ENCODE measurements at regions not wholly inside any gene's neighbourhood (a gene's known extent, or its start where the extent isn't known, plus 50 kb on each side); places are given as distances from the start of the nearest gene placed in this dataset.
A peak's percentile ranks its signal among the peaks of the same experiment; 100 is the strongest.

DNA sequence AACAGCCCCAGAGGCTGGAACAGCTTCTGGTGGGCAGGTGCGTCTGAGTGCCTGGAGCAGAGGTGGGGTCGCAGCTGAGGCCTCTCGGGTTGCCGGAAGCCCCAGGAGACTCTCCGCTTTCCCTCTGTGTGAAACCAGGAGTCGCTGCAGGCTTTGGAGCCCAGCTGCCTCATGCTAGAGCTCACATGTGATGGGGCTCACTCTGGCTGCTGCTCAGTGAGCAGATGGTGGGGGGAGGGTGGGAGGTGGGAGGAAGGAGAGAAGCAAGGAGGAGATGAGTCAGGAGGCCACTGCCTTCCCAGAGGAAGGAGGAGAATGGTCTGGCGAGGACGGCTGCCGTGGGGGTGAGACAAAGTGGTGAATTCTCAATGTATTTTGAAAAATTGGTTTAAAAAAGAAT is 290.1 kb upstream of the CHRNA7 start:
- H3K4me3 Mint-ChIP-seq, result no peak overlapping the region
- intact Hi-C loops (cut with micrococcal nuclease), result no loop called here

DNA sequence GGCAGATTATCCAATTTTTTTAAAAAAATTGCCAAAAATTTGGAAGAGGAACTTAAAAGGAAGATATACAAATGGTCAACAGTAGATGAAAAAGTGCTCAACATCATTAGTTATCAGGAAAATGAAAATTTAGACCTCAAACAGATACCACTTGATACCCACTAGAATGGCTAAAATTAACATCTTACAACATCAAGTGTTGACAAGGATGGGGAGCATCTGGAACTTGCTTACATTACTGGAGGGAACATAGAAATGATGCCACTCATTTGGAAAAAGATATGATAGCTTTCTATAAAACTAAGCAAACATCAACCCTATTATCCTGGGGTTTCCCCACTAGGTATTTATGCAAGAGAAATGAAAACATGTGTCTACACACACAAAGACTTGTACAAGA is 284.5 kb upstream of the CHRNA7 start:
- Mint-ChIP-seq H3K9me3 (peaks cover 10% of the 10 kb centered on the region), H3K4me3 (no peak overlapping the region), H3K4me1 (no peaks in the 10 kb centered on the region), H3K27me3 (peaks cover 10% of the 10 kb centered on the region), H3K27ac (no peak overlapping the region), H3K36me3 (ENCODE audit: low read depth) (no peaks in the 10 kb centered on the region)
- no peak for DNase-seq
- intact Hi-C loops (cut with micrococcal nuclease), result no loop called here

More for the DNA sequence above, 290.1 kb upstream of the CHRNA7 start:
- no peak overlapping the region for H3K27ac Mint-ChIP-seq
- H3K36me3 Mint-ChIP-seq (ENCODE audit: low read depth), result no peaks in the 10 kb centered on the region
- H3K9me3 Mint-ChIP-seq, result peaks cover 16% of the 10 kb centered on the region
- no peaks in the 10 kb centered on the region for H3K4me1 Mint-ChIP-seq
- H3K27me3 Mint-ChIP-seq, result peaks cover 2% of the 10 kb centered on the region
- DNase-seq, result no peak

DNA sequence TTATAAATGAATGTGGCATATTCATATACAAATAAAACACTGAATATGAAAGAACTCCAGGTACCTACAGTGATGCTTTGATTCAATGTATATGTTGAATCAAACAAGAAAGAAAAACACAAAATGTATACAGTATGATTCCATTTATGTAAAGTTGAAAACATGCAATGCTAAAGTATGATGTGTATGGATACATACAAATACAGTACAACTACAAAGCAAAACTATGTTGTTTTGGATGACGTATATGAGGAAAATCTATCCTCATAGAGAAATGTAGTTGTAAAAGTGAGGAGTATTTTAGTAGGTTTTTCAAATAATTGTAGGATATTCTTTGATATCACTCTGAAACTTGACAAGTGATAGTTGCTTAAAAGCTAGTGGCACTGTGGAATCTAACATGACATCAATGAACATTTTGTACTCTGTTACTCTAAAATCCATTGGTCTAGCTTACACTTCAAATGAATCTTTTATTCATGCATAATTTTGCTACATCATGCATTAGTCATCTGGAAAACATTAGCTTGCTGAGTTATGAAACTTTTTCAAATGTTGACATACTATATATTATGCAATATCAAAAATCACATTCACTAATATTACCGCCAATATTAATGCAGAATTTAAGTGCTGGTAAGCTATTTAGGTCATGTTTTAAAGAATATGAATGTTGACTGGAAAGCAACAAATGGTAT is 278.1 kb upstream of the CHRNA7 start:
- Mint-ChIP-seq H3K27ac (no peak overlapping the region), H3K4me1 (no peaks in the 10 kb centered on the region), H3K9me3 (no peaks in the 10 kb centered on the region), H3K27me3 (peaks cover 9% of the 10 kb centered on the region), H3K36me3 (ENCODE audit: low read depth) (no peaks in the 10 kb centered on the region), H3K4me3 (no peak overlapping the region)
- no peak for DNase-seq
- intact Hi-C loops (cut with micrococcal nuclease), result no loop called here

DNA sequence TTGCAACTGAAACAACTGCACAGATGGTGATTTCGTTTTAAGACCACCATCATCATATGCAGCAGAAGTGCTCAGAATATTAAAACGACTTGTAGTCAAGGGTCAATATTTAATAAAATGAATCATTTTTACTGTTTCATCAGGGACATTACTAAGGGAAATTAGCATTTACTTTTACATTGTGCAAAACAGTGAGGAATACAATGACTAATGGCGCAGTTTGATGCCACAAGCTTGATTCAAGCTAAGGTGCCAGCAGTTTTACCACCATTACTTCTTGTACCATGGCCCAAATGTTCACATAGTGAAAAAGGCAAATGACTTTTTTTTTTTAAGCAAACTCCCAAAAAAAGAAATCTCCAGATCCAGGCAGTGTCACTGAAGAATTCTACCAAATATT is 277.4 kb upstream of the CHRNA7 start:
- no peak overlapping the region for H3K27ac Mint-ChIP-seq
- H3K27me3 Mint-ChIP-seq, result peaks cover 5% of the 10 kb centered on the region
- H3K4me3 Mint-ChIP-seq, result no peak overlapping the region

DNA sequence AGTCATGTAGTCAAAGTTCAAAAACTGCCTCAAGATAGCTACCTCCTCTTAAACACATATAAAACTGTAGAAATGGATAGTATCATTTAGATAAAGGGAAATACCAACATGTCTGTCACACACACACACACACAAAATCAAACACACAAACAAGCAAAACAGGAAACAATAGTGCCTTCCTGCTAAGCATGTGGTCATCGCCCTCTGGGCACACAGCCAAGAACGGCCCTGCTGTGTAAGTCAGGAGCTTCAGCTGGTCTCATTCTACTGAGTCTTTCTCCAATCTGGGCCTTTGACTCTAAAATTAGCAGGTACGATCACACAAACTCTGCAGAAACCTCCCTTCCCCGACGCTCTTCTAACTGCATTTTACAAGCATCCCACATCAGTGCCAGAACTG is 272.2 kb upstream of the CHRNA7 start:
- DNase-seq, result peak; percentile 49
- Mint-ChIP-seq H3K4me3 (no peak overlapping the region), H3K36me3 (ENCODE audit: low read depth) (no peaks in the 10 kb centered on the region), H3K9me3 (no peaks in the 10 kb centered on the region), H3K27ac (no peak overlapping the region), H3K4me1 (no peaks in the 10 kb centered on the region), H3K27me3 (peaks cover 15% of the 10 kb centered on the region)
- intact Hi-C loops (cut with micrococcal nuclease), result no loop called here

More for the DNA sequence above, 277.4 kb upstream of the CHRNA7 start:
- no peak for DNase-seq
- Mint-ChIP-seq H3K9me3 (no peaks in the 10 kb centered on the region), H3K4me1 (no peaks in the 10 kb centered on the region), H3K36me3 (ENCODE audit: low read depth) (no peaks in the 10 kb centered on the region)
- intact Hi-C loops (cut with micrococcal nuclease), result no loop called here

DNA sequence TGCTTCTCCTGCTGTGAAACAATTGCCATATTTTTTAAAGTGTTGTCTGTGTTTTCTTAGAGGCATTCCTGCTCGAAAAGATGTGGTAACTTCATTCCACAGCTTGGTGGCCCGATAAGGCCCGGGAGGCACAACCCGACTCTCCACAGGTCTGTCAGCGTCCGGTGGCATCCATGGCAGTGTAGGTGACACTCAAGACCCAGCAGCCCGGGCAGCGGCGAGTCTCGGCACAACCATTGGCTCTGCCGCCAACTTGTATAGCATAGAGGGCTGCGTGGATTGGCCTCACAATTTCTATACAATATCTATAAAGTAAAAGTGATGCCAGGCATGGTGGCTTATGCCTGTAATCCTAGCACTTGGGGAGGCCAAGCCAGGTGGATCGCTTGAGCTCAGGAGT is 262.3 kb upstream of the CHRNA7 start:
- no peak overlapping the region for H3K27ac Mint-ChIP-seq
- no peak for DNase-seq
- H3K9me3 Mint-ChIP-seq, result no peaks in the 10 kb centered on the region
- H3K36me3 Mint-ChIP-seq (ENCODE audit: low read depth), result no peaks in the 10 kb centered on the region
- H3K4me3 Mint-ChIP-seq, result no peak overlapping the region
- peaks cover 21% of the 10 kb centered on the region for H3K27me3 Mint-ChIP-seq
- no peaks in the 10 kb centered on the region for H3K4me1 Mint-ChIP-seq
- intact Hi-C loops (cut with micrococcal nuclease), result no loop called here

DNA sequence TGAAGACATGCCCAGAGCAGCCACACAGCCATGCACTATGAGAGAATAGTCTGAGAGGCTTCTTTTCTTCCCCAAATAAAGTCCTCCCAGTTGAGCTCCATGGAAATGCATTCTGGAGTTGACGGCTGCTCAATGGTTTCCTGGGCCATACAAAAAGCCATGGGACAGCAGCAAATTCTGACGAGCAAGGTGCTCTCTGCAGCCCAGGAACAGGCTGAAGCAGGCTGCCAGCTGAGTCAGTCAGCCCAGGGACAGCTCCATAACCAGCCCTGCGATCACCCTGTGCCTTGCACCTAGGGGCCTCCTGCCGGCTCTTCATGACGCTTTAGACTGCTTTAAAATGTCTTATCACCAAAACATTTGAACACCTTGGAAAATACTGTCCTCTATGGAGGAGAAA is 256.3 kb upstream of the CHRNA7 start:
- Mint-ChIP-seq H3K9me3 (no peaks in the 10 kb centered on the region), H3K36me3 (ENCODE audit: low read depth) (no peaks in the 10 kb centered on the region)
- intact Hi-C loops (cut with micrococcal nuclease), result no loop called here

DNA sequence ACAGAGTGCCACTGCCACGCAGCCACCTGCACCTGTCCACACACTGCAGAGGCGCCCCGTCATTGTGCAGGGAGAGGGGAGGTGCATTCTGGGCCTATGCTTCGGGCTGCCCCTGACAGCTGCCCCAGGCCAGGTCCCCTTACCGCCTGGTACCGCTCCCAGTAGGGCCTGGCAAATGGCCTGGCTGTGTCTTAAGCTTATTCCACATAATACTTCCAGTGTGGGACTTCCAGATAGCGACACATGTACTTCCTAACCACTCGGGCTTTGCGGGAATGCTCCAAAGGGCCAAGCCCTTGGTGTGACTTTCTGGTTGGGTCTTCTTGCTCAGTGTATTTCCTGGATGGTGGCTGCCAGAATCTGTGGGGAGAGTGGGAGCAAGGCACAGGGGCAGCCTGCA is 254.3 kb upstream of the CHRNA7 start:
- Mint-ChIP-seq H3K27me3 (peaks cover 1% of the 10 kb centered on the region), H3K9me3 (no peaks in the 10 kb centered on the region), H3K27ac (no peak overlapping the region), H3K36me3 (ENCODE audit: low read depth) (no peaks in the 10 kb centered on the region), H3K4me3 (no peak overlapping the region), H3K4me1 (no peaks in the 10 kb centered on the region)
- DNase-seq, result no peak
- intact Hi-C loops (cut with micrococcal nuclease), result no loop called here

More for the DNA sequence above, 256.3 kb upstream of the CHRNA7 start:
- Mint-ChIP-seq H3K27me3 (peaks cover 8% of the 10 kb centered on the region), H3K27ac (no peak overlapping the region), H3K4me1 (no peaks in the 10 kb centered on the region), H3K4me3 (no peak overlapping the region)
- DNase-seq, result no peak

DNA sequence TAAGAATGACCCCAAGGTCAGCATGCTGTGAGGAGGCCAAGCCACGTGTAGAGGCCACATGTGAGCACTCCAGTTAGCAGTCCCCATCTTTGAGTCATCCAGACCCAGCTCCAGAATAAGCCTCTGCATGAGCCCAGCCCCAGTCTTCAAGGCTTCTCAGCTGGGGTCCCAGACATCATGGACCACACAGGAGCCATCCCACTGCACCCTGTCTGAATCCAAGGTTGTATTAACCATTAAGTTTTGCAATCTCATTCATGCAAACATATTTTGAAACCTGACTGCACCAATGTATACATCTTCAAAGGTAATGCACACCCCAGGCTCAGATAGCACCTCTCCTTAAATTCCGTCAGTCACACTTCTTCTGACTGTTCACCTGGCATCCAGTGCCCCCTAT is 249.1 kb upstream of the CHRNA7 start:
- H3K36me3 Mint-ChIP-seq (ENCODE audit: low read depth), result no peaks in the 10 kb centered on the region
- intact Hi-C loops (cut with micrococcal nuclease), result no loop called here
- H3K4me1 Mint-ChIP-seq, result no peaks in the 10 kb centered on the region
- no peak overlapping the region for H3K27ac Mint-ChIP-seq
- no peaks in the 10 kb centered on the region for H3K9me3 Mint-ChIP-seq
- DNase-seq, result no peak
- H3K4me3 Mint-ChIP-seq, result no peak overlapping the region
- H3K27me3 Mint-ChIP-seq, result no peaks in the 10 kb centered on the region

DNA sequence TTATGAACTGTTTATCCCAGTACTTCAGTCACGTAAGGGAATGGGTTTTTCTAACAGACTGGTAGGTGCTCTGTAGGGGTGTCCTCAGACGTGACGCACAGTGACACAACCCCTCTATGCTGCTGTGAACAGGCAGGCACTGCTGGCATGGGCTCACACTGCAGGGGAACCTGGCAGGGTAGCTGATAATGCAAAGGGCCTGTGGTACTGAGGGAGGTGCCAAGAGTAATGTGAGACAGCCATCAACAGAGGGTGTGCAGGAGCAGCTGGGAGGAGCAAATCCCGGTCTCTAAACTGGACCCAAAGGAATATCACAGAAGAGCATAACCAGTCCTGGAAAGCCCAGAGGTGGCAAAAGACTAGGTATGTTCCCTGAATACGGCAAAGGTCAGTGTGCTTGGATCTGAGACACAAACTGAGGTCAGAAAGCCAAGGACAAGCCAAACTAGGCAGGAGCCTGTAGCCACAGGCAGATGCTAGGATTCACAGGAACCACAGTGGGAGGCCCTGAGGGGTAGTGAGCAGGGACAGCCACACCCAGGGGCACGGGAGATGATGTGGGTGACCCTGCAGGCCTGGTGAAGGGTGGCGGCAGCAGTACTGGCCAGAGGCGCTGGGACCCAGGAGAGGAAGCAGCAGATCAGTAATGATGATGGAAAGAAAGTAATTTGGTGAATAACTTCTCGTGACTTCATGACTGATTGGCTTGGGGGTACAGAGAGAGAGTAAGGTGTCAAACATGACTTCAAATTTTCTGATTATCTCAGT is 248.1 kb upstream of the CHRNA7 start:
- intact Hi-C loops (cut with micrococcal nuclease), result no loop called here
- H3K27ac Mint-ChIP-seq, result no peak overlapping the region
- no peaks in the 10 kb centered on the region for H3K4me1 Mint-ChIP-seq
- H3K9me3 Mint-ChIP-seq, result no peaks in the 10 kb centered on the region
- no peaks in the 10 kb centered on the region for H3K36me3 Mint-ChIP-seq (ENCODE audit: low read depth)
- no peak for DNase-seq
- H3K4me3 Mint-ChIP-seq, result no peak overlapping the region
- no peaks in the 10 kb centered on the region for H3K27me3 Mint-ChIP-seq

DNA sequence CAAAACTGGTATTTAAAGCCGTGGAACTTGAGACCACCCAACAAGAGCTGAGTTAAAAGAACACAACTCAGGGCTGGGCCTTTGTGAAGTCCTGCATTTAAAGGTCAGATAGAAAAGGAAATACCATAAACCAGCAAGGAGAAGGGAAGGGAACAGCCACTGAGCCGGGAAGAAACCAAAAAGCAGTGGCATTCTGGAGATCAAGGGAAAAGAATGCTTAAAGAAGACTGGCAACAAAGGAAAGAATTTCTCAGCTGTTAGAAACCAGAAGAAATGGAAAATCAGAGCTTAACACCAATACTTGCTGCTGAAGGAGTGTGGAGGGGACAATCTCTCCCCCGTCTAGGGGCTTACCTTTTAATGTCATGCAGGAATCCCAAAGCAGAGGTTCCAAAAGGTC is 247.4 kb upstream of the CHRNA7 start:
- Mint-ChIP-seq H3K4me1 (no peaks in the 10 kb centered on the region), H3K27me3 (no peaks in the 10 kb centered on the region), H3K4me3 (no peak overlapping the region), H3K36me3 (ENCODE audit: low read depth) (no peaks in the 10 kb centered on the region), H3K27ac (no peak overlapping the region), H3K9me3 (no peaks in the 10 kb centered on the region)
- intact Hi-C loops (cut with micrococcal nuclease), result no loop called here
- DNase-seq, result no peak

DNA sequence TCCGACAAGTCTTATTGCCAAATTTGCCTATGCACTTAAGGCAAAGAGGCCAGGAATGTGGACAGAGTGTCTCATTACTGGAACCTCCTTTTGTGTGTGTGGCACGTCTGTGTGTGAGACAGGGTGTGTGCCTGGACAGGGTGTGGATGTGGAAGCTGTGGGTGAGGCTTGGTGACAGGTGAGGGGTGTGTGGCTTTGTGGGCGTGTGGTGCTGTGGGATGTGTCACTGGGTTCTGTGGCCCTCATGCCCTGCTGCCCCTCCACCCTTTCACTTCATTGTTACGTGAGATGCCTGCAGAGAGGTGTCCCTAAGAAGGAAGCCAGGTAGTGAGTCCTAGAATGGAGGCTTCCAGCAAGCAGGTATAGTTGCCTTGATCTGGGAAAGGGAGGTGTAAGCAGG is 244.0 kb upstream of the CHRNA7 start:
- no peaks in the 10 kb centered on the region for H3K9me3 Mint-ChIP-seq
- no peak overlapping the region for H3K4me3 Mint-ChIP-seq
- no peaks in the 10 kb centered on the region for H3K4me1 Mint-ChIP-seq
- H3K36me3 Mint-ChIP-seq (ENCODE audit: low read depth), result no peaks in the 10 kb centered on the region
- intact Hi-C loops (cut with micrococcal nuclease), result no loop called here
- H3K27ac Mint-ChIP-seq, result no peak overlapping the region
- DNase-seq, result no peak
- no peaks in the 10 kb centered on the region for H3K27me3 Mint-ChIP-seq

DNA sequence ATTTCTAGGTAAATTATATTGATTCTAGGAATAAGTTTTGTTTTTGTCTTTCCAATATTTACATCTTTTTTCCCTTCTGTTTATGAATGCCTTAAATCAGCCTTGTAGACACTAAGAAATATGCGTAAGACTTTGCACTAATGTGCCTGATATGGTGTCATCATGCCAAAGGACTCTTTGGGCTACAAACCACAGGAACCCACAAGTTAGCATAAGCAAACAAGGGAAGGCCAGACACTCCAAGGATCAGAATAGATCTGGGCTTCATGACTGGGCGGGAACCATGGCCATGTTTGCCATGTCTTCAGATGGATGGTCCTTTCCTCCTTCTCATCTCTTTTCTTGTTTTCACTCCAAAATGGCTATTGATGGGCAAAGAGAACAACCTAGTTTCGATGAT is 242.2 kb upstream of the CHRNA7 start:
- intact Hi-C loops (cut with micrococcal nuclease), result no loop called here

DNA sequence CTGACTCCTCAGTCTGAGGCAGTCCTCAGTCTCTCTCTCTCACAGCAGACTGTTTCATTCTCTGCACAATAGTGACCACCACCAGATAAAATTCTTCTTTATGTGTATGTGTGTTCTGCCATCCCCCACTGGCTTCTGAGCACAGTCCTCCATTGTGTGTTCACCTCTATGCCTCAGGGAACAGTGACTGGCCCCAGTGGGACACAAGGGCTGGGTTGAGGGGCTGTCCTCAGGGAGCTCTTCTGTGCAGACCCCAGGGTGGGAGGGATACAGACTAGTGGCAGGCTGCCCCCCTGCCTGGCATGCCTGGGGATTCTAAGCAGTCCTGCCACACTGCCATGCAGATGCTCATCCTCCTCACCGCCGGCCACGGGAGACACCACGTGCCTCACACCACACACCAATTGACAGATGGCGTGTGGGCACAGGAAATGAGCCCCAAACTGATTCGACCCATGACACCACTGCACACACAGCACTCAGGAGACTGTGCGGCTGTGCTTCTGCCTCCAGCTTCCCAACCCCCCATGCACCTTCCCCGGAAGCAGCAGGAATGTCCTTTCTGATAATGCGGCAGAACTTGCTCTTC is 237.6 kb upstream of the CHRNA7 start:
- Mint-ChIP-seq H3K4me3 (no peak overlapping the region), H3K27me3 (no peaks in the 10 kb centered on the region), H3K36me3 (ENCODE audit: low read depth) (no peaks in the 10 kb centered on the region), H3K9me3 (no peaks in the 10 kb centered on the region), H3K27ac (no peak overlapping the region), H3K4me1 (no peaks in the 10 kb centered on the region)
- DNase-seq, result no peak
- intact Hi-C loops (cut with micrococcal nuclease), result no loop called here

More for the DNA sequence above, 242.2 kb upstream of the CHRNA7 start:
- no peak for DNase-seq
- Mint-ChIP-seq H3K36me3 (ENCODE audit: low read depth) (no peaks in the 10 kb centered on the region), H3K4me1 (no peaks in the 10 kb centered on the region), H3K9me3 (no peaks in the 10 kb centered on the region), H3K27ac (no peak overlapping the region), H3K27me3 (no peaks in the 10 kb centered on the region), H3K4me3 (no peak overlapping the region)

Measured in activated CD4-positive, alpha-beta T cell treated with anti-CD3 and anti-CD28 coated beads, Interleukin-2, amount 10 ng/mL, durations not matched to agents 24 days and 14 days (primary cell).